HL-60 (cell line): ENCODE measurements at regions not wholly inside any gene's neighbourhood (a gene's known extent, or its start where the extent isn't known, plus 50 kb on each side); places are given as distances from the start of the nearest gene placed in this dataset.

Source experiments
- CTCF ChIP-seq: IDR thresholded peaks from one replicate; pipeline ENCODE4 v1.5.1; 2011; ENCODE audit warnings: low read length, control low read depth, inconsistent platforms; ENCODE audit not compliant: insufficient read depth
- REST ChIP-seq: IDR thresholded peaks from 2 replicates; pipeline ENCODE4 v1.6.1; 2012; ENCODE audit warnings: low read depth; ENCODE audit not compliant: insufficient replicate concordance

GRCh38 chr10:128781637-128782036, 655.4 kb upstream of the MKI67 start:
- no peak for TF ChIP-seq REST
- TF ChIP-seq CTCF, result no peak
